Heart left ventricle (tissue), 16 donors: ENCODE measurements at regions not wholly inside any gene's neighbourhood (a gene's known extent, or its start where the extent isn't known, plus 50 kb on each side); places are given as distances from the start of the nearest gene placed in this dataset.

Source experiments
- ATAC-seq, 4 donors: fragments of 200-7000 bp; cut with Tn5 transposase; one replicate each; pipeline ENCODE4 v1.9.1; 2020 to 2022; ENCODE audit warnings: moderate library complexity in 4 of 4, mild to moderate bottlenecking in 3 of 4, moderate number of reproducible peaks in 1 of 4
- DNase-seq, 5 donors: peaks; one replicate each; pipeline ENCODE4 v3.0.0-alpha.2; 2020
- H3K27ac ChIP-seq, 12 donors: fragments of 200-600 bp; sonication (generic) in 4 of 12; one replicate each; pipeline versions ENCODE4 v1.5.0 to v1.8.0; 2016 to 2022; ENCODE audit warnings: mild to moderate bottlenecking in 2 of 12
- H3K27me3 ChIP-seq, 9 donors: fragments of 200-600 bp; sonication (generic) in 2 of 9; one replicate each; pipeline versions ENCODE4 v1.5.1 to v1.8.0; 2016 to 2022; ENCODE audit warnings: mild to moderate bottlenecking in 3 of 9
- H3K36me3 ChIP-seq, 9 donors: fragments of 200-600 bp; sonication (generic) in 2 of 9; one replicate each; pipeline versions ENCODE4 v1.5.0 to v1.8.0; 2018 to 2022; ENCODE audit warnings: mild to moderate bottlenecking in 2 of 9
- H3K4me1 ChIP-seq, 12 donors: fragments of 200-600 bp; sonication (generic) in 4 of 12; one replicate each; pipeline versions ENCODE4 v1.5.0 to v1.8.0; 2016 to 2022; ENCODE audit warnings: mild to moderate bottlenecking in 3 of 12
- H3K4me3 ChIP-seq, 12 donors: fragments of 200-600 bp; sonication (generic) in 4 of 12; one replicate each; pipeline versions ENCODE4 v1.5.0 to v1.8.0; 2017 to 2022; ENCODE audit warnings: mild to moderate bottlenecking in 9 of 12, moderate library complexity in 4 of 12
- H3K9me3 ChIP-seq, 12 donors: fragments of 200-600 bp; sonication (generic) in 4 of 12; one replicate each; pipeline versions ENCODE4 v1.5.0 to v1.8.0; 2016 to 2022; ENCODE audit warnings: mild to moderate bottlenecking in 1 of 12
- POLR2A ChIP-seq, 2 donors: fragments of 450-650 bp; IDR thresholded peaks; one replicate each; pipeline ENCODE4 v1.6.1; 2017; ENCODE audit warnings: antibody characterized with exemption in 2 of 2, mild to moderate bottlenecking in 2 of 2, moderate library complexity in 2 of 2
- WGBS, 4 donors: extraction: QIAGEN DNeasy Blood & Tissue Kit in 2 of 4; methylation state at CpG; one replicate each; pipeline versions ENCODE4 v1.1.5 to v1.1.7; 2013 to 2018; 5-methylcytosine and 5-hydroxymethylcytosine counted together
- intact Hi-C, 10 donors: fragments of 100-400 bp; cut with DNase I; formaldehyde crosslinking; loops; one replicate each; pipeline versions ENCODE4 v1.11.1 to v1.14.2; 2022
- TF ChIP-seq, protein P1 (sequence below), 12 donors: fragments of 200-600 bp; sonication (generic) in 4 of 12; IDR thresholded peaks; one replicate each; pipeline versions ENCODE4 v1.5.0 to v1.8.0; 2018 to 2022; ENCODE audit warnings: antibody characterized with exemption in 12 of 12, mild to moderate bottlenecking in 5 of 12
- donor health status: ischemic (EF 13 %, LVEDD 7.1; RV severe dilation, severe dysfunction).
- donor health status: healthy with polysubstance abuse.
- donor health status: DM: no; HTN: yes; CAD: no.
- donor health status: DM: no; HTN: no; CAD: no.
- donor health status: ischemic (EF 25% LVEDD 6.9; RV normal size, moderate dysfunction).
- donor health status: ischemic (EF 25% LVEDD 5.7; RV mildly dilated, moderate dysfunction).
- donor health status: healthy.
- donor health status: DM: yes; HTN: yes; CAD: no.
- donor health status: ischemic (EF 35%, LVEDD 5.7; RV mildly dilated, moderate dysfunction).
- donor health status: nonischemic (EF 11% LVEDD 7.7; RV severe dilation, severe dysfunction).
- donor health status: DM: yes; HTN: yes; CAD: no.
- donor health status: PGD.
- donor health status: ischemic (EF 29% LVEDD 5.4; RV normal size, mild dysfunction).
- donor health status: nonischemic (EF 23%, LVEDD 6.1; RV moderate dilation, normal function).

DNA sequence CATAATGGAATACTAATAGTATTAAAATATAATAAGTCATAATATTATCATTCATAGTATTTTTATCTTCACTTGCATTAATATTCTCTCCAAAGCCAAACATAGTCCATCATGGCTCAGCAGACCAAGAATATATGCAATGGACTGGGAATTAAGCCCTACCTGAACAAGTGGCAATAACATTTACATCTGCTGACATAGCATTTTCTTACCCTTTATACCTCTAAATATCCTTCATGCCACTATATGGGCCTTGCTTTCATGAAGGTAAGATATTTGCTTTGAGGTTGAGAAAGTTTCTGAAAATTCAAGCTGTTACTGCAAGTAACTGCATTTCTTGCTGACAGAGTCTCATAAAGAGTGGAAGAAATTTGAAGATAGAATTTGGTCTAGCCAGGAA is 847.4 kb upstream of the GCFC2 start:
- DNase-seq = no peak
- no peak overlapping the region for H3K27ac ChIP-seq
- H3K27me3 ChIP-seq = no peaks in the 10 kb centered on the region
- H3K36me3 ChIP-seq = no peaks in the 10 kb centered on the region
- ATAC-seq = no peak
- intact Hi-C loops = no loop called here
- no peaks in the 10 kb centered on the region for H3K4me1 ChIP-seq
- H3K9me3 ChIP-seq = peaks cover 0 to 5% (median 0%) of the 10 kb centered on the region in 12 donors
- TF ChIP-seq, protein P1, sequence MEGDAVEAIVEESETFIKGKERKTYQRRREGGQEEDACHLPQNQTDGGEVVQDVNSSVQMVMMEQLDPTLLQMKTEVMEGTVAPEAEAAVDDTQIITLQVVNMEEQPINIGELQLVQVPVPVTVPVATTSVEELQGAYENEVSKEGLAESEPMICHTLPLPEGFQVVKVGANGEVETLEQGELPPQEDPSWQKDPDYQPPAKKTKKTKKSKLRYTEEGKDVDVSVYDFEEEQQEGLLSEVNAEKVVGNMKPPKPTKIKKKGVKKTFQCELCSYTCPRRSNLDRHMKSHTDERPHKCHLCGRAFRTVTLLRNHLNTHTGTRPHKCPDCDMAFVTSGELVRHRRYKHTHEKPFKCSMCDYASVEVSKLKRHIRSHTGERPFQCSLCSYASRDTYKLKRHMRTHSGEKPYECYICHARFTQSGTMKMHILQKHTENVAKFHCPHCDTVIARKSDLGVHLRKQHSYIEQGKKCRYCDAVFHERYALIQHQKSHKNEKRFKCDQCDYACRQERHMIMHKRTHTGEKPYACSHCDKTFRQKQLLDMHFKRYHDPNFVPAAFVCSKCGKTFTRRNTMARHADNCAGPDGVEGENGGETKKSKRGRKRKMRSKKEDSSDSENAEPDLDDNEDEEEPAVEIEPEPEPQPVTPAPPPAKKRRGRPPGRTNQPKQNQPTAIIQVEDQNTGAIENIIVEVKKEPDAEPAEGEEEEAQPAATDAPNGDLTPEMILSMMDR (IDR thresholded peaks at IDR 0.05) = no peak
- TF ChIP-seq POLR2A (IDR thresholded peaks at IDR 0.05) = no peak
- H3K4me3 ChIP-seq = no peak overlapping the region

DNA sequence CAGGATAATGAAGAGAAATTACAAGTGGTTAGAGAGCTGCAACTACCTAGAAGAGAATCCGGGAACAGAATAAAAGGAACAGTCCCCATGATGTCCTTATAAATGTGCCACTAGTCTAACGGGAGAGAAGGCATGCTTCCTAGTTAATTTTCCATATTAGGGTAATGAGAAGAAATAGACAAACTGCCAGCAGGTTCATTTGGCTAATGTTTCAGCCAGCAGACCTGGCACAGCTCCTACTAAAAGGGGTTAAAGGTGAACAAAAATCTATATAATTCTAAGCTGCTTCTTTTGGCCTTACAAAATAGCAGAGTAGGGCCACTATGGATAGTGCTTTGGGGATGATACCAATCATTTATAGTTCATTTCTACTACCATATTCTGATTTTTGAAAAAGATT is 845.3 kb upstream of the GCFC2 start:
- Histone ChIP-seq H3K4me1 (no peaks in the 10 kb centered on the region), H3K27me3 (no peaks in the 10 kb centered on the region), H3K27ac (no peak overlapping the region), H3K36me3 (no peaks in the 10 kb centered on the region), H3K4me3 (no peak overlapping the region), H3K9me3 (no peaks in the 10 kb centered on the region)
- DNase-seq (no peak), ATAC-seq (no peak)
- WGBS, 4 donors = 63 to 74% (median 71%) methylated on average over 2 of the region's 2 CpGs
- TF ChIP-seq, protein P1 (IDR thresholded peaks at IDR 0.05) = no peak
- no peak for TF ChIP-seq POLR2A (IDR thresholded peaks at IDR 0.05)
- intact Hi-C loops = no loop called here

GRCh38 chr2:76546207-76546606 is 835.5 kb upstream of the GCFC2 start:
- TF ChIP-seq, protein P1 (IDR thresholded peaks at IDR 0.05) = no peak
- Histone ChIP-seq H3K4me1 (no peaks in the 10 kb centered on the region), H3K27me3 (no peaks in the 10 kb centered on the region), H3K27ac (no peak overlapping the region), H3K4me3 (no peak overlapping the region), H3K9me3 (no peaks in the 10 kb centered on the region), H3K36me3 (no peaks in the 10 kb centered on the region)
- WGBS, 4 donors = 29 to 35% (median 32%) methylated on average over 1 of the region's 1 CpG
- intact Hi-C loops = no loop called here
- ATAC-seq (no peak), DNase-seq (no peak)

DNA sequence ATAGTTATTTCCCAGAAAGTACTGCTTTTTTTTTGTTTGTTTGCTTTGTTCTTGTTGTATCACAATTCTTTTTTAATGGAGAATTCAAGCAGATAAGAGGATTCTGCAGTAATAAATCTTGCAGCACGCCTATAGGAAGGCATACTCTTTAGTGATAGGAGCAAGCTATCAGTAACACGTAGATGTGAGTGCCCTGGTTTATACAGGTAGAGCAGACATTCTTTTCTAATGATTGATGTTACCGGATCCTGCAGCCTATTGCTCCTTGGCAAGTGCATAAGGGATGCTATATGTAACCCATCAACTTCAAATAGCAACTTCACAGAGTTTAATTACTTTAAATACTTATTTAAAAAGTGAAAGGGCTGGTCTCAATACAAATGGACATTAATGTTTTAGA is 834.2 kb upstream of the GCFC2 start:
- Histone ChIP-seq H3K27me3 (no peaks in the 10 kb centered on the region), H3K27ac (no peak overlapping the region), H3K36me3 (no peaks in the 10 kb centered on the region), H3K4me1 (no peaks in the 10 kb centered on the region), H3K4me3 (no peak overlapping the region), H3K9me3 (no peaks in the 10 kb centered on the region)
- intact Hi-C loops = no loop called here
- TF ChIP-seq, protein P1 (IDR thresholded peaks at IDR 0.05) = no peak
- no peak for TF ChIP-seq POLR2A (IDR thresholded peaks at IDR 0.05)
- DNase-seq (no peak), ATAC-seq (no peak)
- WGBS, 4 donors = 50 to 53% (median 51%) methylated on average over 3 of the region's 3 CpGs
